Activated naive CD4-positive, alpha-beta T cell treated with anti-CD3 and anti-CD28 coated beads for 36 hours (primary cell): ENCODE measurements at regions not wholly inside any gene's neighbourhood (a gene's known extent, or its start where the extent isn't known, plus 50 kb on each side); places are given as distances from the start of the nearest gene placed in this dataset.

Experiments
- CTCF ChIA-PET: fragments of 350-600 bp; sonication (Branson Sonifier 250); formaldehyde crosslinking; loops from one replicate; lab custom pipeline; 2021; ENCODE audit warnings: antibody characterized with exemption; lab: Charles Lee
- DNase-seq: peaks from one replicate; pipeline ENCODE4 v3.0.0-alpha.2; 2020
- H3K27ac Mint-ChIP-seq: one replicate; pipeline ENCODE4 v1.8.0; 2021; ENCODE audit warnings: mild to moderate bottlenecking, mixed read lengths
- H3K27me3 Mint-ChIP-seq: one replicate; pipeline ENCODE4 v1.8.0; 2021; ENCODE audit warnings: low read depth, mixed read lengths
- H3K36me3 Mint-ChIP-seq: one replicate; pipeline ENCODE4 v1.8.0; 2021; ENCODE audit warnings: low read depth, mixed read lengths
- H3K4me1 Mint-ChIP-seq: one replicate; pipeline ENCODE4 v1.8.0; 2021; ENCODE audit warnings: low read depth, mixed read lengths
- H3K4me3 Mint-ChIP-seq: one replicate; pipeline ENCODE4 v1.8.0; 2021; ENCODE audit warnings: mild to moderate bottlenecking, moderate library complexity, mixed read lengths
- H3K9me3 Mint-ChIP-seq: one replicate; pipeline ENCODE4 v1.8.0; 2021; ENCODE audit warnings: mixed read lengths
- intact Hi-C: fragments of 100-400 bp; cut with micrococcal nuclease; formaldehyde crosslinking; loops from one replicate; pipeline ENCODE4 v1.15.1; 2023

DNA sequence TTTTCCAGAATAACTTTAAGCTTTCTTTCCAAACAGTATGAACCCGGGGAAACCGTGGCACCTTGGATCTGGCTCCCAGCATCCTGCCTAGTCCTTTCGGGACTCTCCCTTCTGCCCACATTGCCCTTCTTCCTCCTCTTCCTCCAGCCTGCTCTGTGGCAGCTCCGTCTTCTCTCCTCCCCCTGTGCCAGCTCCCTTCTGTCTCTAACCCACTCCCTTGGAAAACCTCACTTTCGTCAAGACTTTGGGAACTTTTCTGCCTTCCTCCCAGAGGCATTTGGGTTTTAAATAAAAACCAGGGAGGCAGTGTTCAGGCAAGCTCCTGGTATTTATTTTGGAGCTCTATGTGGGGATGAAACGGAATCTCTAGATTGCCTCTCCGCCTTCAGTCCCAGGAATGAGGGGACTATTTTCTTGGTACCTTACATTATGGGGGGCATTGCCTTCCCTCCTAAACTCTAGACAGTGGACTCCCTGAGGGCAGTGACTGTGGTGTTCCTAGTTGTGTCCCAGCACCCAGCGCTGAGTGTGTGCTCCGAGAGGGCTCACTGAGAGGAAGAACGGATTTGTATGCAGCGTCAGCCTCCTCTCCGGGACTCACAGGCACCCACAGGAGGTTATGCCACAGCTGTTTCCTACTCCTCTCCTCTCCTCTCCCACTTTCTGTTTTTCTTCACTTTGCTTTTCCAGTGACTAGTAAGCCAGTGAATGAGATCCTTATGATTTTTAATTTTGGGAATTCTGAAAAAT is 105.4 kb upstream of the MRPS22 start:
- intact Hi-C loops = no loop called here
- Mint-ChIP-seq H3K27me3 (peaks cover 9% of the 10 kb centered on the region), H3K27ac (no peak overlapping the region), H3K36me3 (no peaks in the 10 kb centered on the region), H3K9me3 (no peaks in the 10 kb centered on the region), H3K4me3 (no peak overlapping the region), H3K4me1 (no peaks in the 10 kb centered on the region)
- DNase-seq = no peak
- CTCF ChIA-PET = interaction anchor here (0.7 to 1.3 kb wide), 3 partner anchors 28 to 150 kb away, joined by 3 read pairs; no protein-coding TSS in a partner anchor

DNA sequence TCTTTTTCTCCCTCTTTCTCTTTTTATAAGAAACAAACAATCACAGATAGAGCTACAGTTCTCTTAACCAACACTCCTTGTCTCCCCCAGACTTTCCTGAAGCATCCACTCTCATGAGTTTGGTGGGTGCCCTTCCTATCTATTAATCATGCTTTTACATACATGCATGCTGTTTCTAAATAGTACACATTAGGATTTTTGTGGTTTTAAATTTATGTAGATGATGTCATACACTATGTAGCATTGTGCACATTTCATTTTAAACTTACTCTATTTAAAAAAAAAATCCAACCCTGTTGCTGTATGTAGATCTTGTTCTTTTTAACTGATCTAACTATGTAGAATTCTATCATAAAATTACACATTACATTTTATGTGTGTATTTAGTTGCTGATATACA is 104.3 kb upstream of the MRPS22 start:
- intact Hi-C loops = no loop called here
- no peaks in the 10 kb centered on the region for H3K4me1 Mint-ChIP-seq
- H3K36me3 Mint-ChIP-seq = no peaks in the 10 kb centered on the region
- CTCF ChIA-PET = interaction anchor here (1.3 kb wide), 1 partner anchor 152 kb away, joined by 3 read pairs; no protein-coding TSS in a partner anchor
- H3K4me3 Mint-ChIP-seq = no peak overlapping the region
- H3K9me3 Mint-ChIP-seq = no peaks in the 10 kb centered on the region
- peaks cover 9% of the 10 kb centered on the region for H3K27me3 Mint-ChIP-seq
- no peak for DNase-seq
- no peak overlapping the region for H3K27ac Mint-ChIP-seq

DNA sequence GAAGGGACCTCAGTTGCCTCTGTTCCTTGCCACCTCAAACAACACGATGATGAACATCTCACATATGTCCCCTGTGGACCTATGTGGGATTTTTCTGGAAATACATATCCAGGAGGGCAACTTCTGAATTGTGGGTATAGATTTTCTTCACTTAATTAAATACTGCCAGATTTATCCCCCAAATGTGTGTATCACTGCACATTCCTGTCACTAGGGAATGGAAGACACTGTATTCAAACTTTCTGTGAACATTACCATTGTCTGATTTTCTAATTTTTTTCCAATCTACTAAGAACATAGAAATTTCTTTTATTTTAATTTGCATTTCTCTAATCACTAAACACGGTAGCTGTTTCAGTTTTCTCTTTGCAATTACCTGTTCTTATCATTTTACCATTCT is 102.0 kb upstream of the MRPS22 start:
- intact Hi-C loops = no loop called here
- Mint-ChIP-seq H3K27me3 (peaks cover 9% of the 10 kb centered on the region), H3K27ac (no peak overlapping the region), H3K4me3 (no peak overlapping the region), H3K4me1 (no peaks in the 10 kb centered on the region), H3K9me3 (no peaks in the 10 kb centered on the region), H3K36me3 (no peaks in the 10 kb centered on the region)
- CTCF ChIA-PET = no interaction called here
- no peak for DNase-seq

DNA sequence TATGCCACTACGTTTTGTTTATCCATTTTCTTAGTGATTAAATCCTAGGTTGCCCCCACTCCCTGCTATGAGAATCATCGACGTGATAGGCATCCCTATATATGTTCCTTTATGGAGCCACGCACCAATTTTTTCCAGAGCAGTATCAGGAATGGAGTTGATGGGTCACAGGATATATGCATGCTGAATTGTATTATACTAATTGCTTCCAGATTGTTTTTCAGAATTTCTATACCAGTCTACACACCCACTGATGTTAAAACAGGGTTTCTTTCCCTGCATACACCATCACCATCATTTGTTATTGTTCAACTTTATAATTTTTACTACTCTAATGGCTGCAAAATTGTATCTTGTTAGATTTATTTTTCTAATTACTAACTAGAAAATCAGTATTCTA is 100.1 kb upstream of the MRPS22 start:
- Mint-ChIP-seq H3K36me3 (no peaks in the 10 kb centered on the region), H3K9me3 (no peaks in the 10 kb centered on the region), H3K4me1 (no peaks in the 10 kb centered on the region), H3K27me3 (peaks cover 9% of the 10 kb centered on the region), H3K27ac (no peak overlapping the region), H3K4me3 (no peak overlapping the region)
- no peak for DNase-seq
- CTCF ChIA-PET = no interaction called here
- intact Hi-C loops = no loop called here

DNA sequence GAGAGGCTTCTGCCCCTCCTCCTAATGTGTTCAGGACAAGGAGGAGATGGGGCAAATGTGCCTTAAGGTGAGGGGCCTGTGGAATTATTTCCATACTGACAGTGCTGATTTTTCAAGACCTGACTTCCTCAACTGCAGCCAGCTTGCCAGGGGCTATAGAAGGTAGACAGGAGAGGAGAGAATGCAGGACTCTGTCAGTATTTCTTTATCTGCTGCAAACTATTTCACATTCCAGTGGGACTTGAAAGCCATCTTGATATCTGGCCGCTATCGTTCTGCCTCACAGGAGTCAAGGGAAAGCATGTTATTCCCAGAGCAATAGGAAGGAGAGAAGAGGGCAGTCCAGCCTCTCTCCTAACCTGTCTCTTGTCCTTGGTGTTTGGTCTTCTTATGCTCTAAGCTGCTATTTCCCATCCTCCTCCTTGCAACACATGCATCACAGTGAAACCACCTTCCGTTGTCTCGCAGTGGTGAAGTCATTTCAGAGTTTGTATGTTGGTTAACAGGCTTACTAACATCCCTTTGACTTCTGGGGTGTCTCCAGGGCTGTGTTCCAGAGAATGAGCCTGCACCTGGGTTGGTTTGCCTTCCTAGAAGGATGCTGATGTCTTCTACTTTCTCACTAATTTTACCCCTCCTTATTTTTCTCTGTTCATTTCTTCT is 95.1 kb upstream of the MRPS22 start:
- DNase-seq = no peak
- Mint-ChIP-seq H3K9me3 (no peaks in the 10 kb centered on the region), H3K4me1 (no peaks in the 10 kb centered on the region), H3K4me3 (no peak overlapping the region), H3K36me3 (no peaks in the 10 kb centered on the region), H3K27me3 (peaks cover 16% of the 10 kb centered on the region), H3K27ac (no peak overlapping the region)
- intact Hi-C loops = no loop called here
- CTCF ChIA-PET = no interaction called here

DNA sequence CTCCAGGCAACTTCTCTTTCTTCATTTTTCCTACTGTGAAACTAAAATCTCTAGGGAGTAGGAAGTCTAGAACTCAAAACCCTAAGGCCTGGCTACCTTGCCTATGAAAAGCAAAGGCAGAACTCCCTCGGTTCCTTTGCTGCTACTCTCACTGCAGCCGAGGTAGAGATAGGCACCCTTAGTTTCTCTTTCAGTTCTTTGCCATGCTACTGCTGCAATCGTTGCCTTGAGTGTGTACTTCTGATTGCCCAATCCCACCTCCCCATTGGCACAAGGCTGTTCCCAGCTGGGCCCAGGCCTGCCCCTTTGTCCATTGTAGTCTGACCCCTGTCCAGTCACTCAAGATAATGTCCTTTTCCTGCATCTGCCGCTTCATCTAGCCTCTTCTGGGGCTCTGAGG is 92.3 kb upstream of the MRPS22 start:
- no peak for DNase-seq
- intact Hi-C loops = no loop called here
- Mint-ChIP-seq H3K4me3 (no peak overlapping the region), H3K9me3 (no peaks in the 10 kb centered on the region), H3K27me3 (peaks cover 16% of the 10 kb centered on the region), H3K27ac (no peak overlapping the region), H3K36me3 (no peaks in the 10 kb centered on the region), H3K4me1 (no peaks in the 10 kb centered on the region)
- CTCF ChIA-PET = no interaction called here

DNA sequence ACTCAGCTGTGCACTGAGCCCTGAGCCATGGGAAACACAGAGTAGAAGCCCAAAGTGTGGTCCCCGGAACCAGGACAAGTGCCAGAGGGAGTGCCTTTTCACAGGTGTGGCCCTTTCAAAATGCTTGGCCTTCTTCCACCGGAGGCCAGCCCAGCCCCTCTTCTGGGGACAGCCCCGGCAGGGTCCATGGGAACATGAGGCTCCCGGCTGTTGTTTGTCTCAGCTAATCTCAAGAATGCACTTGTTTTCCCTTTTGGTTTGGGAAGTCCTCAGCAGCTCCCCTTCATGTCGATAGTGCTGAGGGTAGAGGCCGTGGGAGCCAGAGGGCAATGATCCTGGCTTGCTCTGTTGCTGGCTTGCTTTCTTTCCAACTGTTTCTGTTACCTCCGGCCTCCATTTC is 91.1 kb upstream of the MRPS22 start:
- Mint-ChIP-seq H3K4me3 (no peak overlapping the region), H3K36me3 (no peaks in the 10 kb centered on the region), H3K27me3 (peaks cover 16% of the 10 kb centered on the region)

DNA sequence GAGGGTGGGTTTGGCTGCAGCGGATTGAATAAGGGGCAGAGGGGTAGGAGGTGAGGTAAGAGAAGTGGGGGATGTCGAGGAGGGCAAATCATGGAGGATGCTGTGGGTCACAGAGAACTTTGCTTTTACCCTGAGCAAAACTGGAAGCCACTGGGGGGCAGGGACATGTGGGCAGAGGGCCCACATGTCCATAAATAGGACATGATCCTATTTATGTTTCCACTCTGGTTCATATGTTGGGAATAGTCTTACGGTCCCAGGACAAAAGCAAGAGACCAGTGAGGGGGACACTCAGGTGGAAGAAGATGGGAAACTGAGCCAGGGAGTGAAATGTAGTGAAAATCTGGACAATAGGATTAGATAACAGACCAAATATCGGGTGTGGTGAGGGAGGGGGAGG is 85.5 kb upstream of the MRPS22 start:
- no peaks in the 10 kb centered on the region for H3K9me3 Mint-ChIP-seq
- CTCF ChIA-PET = interaction anchor here (0.5 kb wide), 1 partner anchor 13 kb away, joined by 3 read pairs; no protein-coding TSS in a partner anchor
- no peak for DNase-seq
- no peaks in the 10 kb centered on the region for H3K36me3 Mint-ChIP-seq
- intact Hi-C loops = no loop called here
- no peak overlapping the region for H3K27ac Mint-ChIP-seq
- peaks cover 6% of the 10 kb centered on the region for H3K27me3 Mint-ChIP-seq
- no peaks in the 10 kb centered on the region for H3K4me1 Mint-ChIP-seq
- no peak overlapping the region for H3K4me3 Mint-ChIP-seq

More for the DNA sequence above, 91.1 kb upstream of the MRPS22 start:
- no peaks in the 10 kb centered on the region for H3K9me3 Mint-ChIP-seq
- DNase-seq = no peak
- no peaks in the 10 kb centered on the region for H3K4me1 Mint-ChIP-seq
- no peak overlapping the region for H3K27ac Mint-ChIP-seq
- intact Hi-C loops = no loop called here
- CTCF ChIA-PET = no interaction called here

DNA sequence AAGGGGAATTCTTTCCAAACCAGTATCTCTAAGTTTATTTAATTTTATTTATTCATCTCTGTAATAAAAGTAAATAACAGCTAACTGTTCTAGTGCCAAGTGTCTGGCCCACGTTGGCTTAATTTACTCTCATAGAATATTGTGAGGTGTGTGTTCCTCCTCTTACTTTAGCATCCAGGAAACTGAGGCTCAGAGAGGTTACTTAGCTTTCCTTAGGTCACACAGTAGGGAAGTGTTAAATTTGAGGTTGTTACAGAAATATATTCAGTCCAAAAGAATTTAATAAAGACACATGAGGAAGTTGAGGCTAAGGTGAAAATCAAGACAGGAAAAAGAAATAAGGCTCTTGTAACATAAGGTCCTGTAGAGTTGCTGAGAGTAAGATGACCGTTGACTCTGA is 84.4 kb upstream of the MRPS22 start:
- Mint-ChIP-seq H3K9me3 (no peaks in the 10 kb centered on the region), H3K36me3 (no peaks in the 10 kb centered on the region), H3K27me3 (peaks cover 6% of the 10 kb centered on the region), H3K4me1 (no peaks in the 10 kb centered on the region), H3K4me3 (no peak overlapping the region), H3K27ac (no peak overlapping the region)
- intact Hi-C loops = no loop called here
- DNase-seq = no peak
- CTCF ChIA-PET = no interaction called here

DNA sequence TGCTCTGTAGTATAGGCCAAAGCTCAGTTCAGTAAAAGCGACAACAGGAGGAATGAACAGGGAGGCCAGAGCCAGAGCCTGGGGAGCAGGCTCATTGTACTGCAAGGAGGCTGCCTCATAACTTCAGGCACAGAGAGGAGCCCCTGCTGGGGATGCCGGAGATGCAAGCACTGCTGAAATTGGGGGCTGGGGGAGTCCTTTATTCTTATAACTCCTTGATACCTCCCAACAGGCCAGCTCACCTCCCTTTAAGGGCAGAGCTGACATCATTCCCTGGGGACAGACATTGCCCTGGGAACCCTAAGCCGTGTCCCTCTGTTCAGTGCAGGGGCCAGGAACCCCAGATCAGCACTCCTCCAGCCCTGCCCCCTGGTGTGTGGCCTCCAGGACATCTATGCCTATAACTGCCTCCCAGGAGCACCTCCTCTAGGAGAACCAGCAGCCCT is 83.8 kb upstream of the MRPS22 start:
- H3K9me3 Mint-ChIP-seq = no peaks in the 10 kb centered on the region
- H3K4me3 Mint-ChIP-seq = no peak overlapping the region
- no peaks in the 10 kb centered on the region for H3K4me1 Mint-ChIP-seq
- H3K27ac Mint-ChIP-seq = no peak overlapping the region
- H3K36me3 Mint-ChIP-seq = no peaks in the 10 kb centered on the region
- no peak for DNase-seq
- intact Hi-C loops = no loop called here
- CTCF ChIA-PET = no interaction called here
- peaks cover 6% of the 10 kb centered on the region for H3K27me3 Mint-ChIP-seq

DNA sequence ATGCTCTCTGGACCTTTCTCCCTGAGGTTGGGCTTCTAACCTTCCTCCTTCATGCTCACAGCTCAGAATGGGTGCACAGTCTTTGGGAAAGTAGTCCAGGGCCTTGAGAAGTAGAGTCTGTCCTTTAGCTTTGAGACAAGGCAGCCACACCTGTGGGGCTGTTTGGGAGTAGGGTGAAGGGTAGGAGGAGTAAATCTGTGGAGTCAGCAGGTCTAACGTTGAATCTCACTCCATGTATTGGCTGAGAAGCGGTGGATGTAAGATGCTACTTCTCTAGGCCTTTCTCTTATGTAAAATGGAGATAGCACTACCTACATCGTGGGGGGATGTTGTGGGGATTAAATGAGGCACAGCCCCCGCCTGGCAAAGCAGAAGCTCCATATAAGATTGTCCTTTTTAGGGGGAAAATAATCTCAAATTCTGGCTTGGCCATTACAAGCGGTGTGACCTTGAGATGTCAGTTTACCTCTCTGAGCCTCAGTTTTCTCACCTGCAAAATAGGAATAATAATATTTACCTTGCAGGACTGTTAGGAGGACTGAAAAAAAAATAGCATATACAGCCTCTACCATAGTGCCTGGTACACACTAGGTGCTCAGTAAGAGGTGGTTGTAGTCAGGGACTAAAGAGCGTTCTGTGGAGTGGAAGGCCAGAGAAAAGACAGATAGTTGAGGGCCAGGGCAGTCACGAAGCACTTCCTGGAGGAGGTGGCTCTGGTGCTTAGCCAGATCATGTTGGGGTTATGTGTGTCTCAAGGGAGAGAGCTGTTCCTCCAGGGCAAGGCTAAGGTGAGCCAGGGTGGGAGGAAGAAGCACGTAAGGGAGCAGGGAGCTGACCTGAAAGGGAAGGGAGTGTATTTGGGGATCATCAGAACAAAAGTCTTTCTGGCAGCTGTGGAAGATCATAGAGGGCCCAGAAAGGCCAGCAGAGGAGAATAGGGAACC is 82.8 kb upstream of the MRPS22 start:
- Mint-ChIP-seq H3K27ac (no peak overlapping the region), H3K36me3 (no peaks in the 10 kb centered on the region), H3K27me3 (peaks cover 6% of the 10 kb centered on the region), H3K4me3 (no peak overlapping the region), H3K9me3 (no peaks in the 10 kb centered on the region), H3K4me1 (no peaks in the 10 kb centered on the region)
- DNase-seq = no peak
- CTCF ChIA-PET = no interaction called here
- intact Hi-C loops = no loop called here
